H9 (cell line): ENCODE measurements at regions not wholly inside any gene's neighbourhood (a gene's known extent, or its start where the extent isn't known, plus 50 kb on each side); places are given as distances from the start of the nearest gene placed in this dataset.

Experiments used
- DNase-seq: peaks from one replicate; pipeline ENCODE4 v3.0.0-alpha.2; 2017
- H2AFZ ChIP-seq: one replicate; pipeline ENCODE4 v1.6.1; 2013; ENCODE audit warnings: mild to moderate bottlenecking, low read length, control low read depth, moderate library complexity
- H2AK5ac ChIP-seq: 2 replicates; pipeline ENCODE4 v1.6.1; 2013; ENCODE audit warnings: low read length, control low read depth, mixed read lengths; ENCODE audit not compliant: insufficient read length
- H2BK120ac ChIP-seq: one replicate; pipeline ENCODE4 v1.6.1; 2013; ENCODE audit warnings: low read depth, mild to moderate bottlenecking, low read length, control low read depth, inconsistent platforms; ENCODE audit not compliant: poor library complexity, severe bottlenecking
- H2BK12ac ChIP-seq: 2 replicates; pipeline ENCODE4 v1.6.1; 2013; ENCODE audit warnings: low read length, control low read depth, mixed read lengths, low read depth; ENCODE audit not compliant: insufficient read length
- H2BK15ac ChIP-seq: 2 replicates; pipeline ENCODE4 v1.6.1; 2013; ENCODE audit warnings: low read depth, low read length, control low read depth
- H2BK20ac ChIP-seq: one replicate; pipeline ENCODE4 v1.6.1; 2013; ENCODE audit warnings: low read depth, mild to moderate bottlenecking, low read length, control low read depth, inconsistent platforms; ENCODE audit not compliant: poor library complexity, severe bottlenecking
- H2BK5ac ChIP-seq: 2 replicates; pipeline ENCODE4 v1.6.1; 2013; ENCODE audit warnings: low read length, control low read depth, mixed read lengths; ENCODE audit not compliant: insufficient read length
- H3K14ac ChIP-seq: 2 replicates; pipeline ENCODE4 v1.6.1; 2013; ENCODE audit warnings: low read length, control low read depth; ENCODE audit not compliant: insufficient read depth
- H3K18ac ChIP-seq: 2 replicates; pipeline ENCODE4 v1.6.1; 2013; ENCODE audit warnings: low read depth, mild to moderate bottlenecking, mixed read lengths, low read length, control low read depth; ENCODE audit not compliant: insufficient read length
- H3K23ac ChIP-seq: 2 replicates; pipeline ENCODE4 v1.6.1; 2013; ENCODE audit warnings: low read length, control low read depth, mixed read lengths, low read depth; ENCODE audit not compliant: insufficient read length
- H3K23me2 ChIP-seq: 2 replicates; pipeline ENCODE4 v1.6.1; 2013; ENCODE audit warnings: low read depth, mild to moderate bottlenecking, mixed read lengths, low read length, control low read depth; ENCODE audit not compliant: insufficient read length, poor library complexity, severe bottlenecking
- H3K27ac ChIP-seq: 2 replicates; pipeline ENCODE4 v1.5.1; 2013; ENCODE audit warnings: low read length, control low read depth, mixed read lengths, low read depth; ENCODE audit not compliant: insufficient read length
- H3K27me3 ChIP-seq: 2 replicates; pipeline ENCODE4 v1.6.1; 2013; ENCODE audit warnings: low read length, control low read depth, inconsistent platforms; ENCODE audit not compliant: insufficient read depth
- H3K4ac ChIP-seq: 2 replicates; pipeline ENCODE4 v1.6.1; 2013; ENCODE audit warnings: low read depth, mild to moderate bottlenecking, control low read depth, inconsistent platforms, low read length, moderate library complexity
- H3K4me1 ChIP-seq: 2 replicates; pipeline ENCODE4 v1.6.1; 2013; ENCODE audit warnings: low read length, control low read depth, inconsistent platforms; ENCODE audit not compliant: insufficient read depth
- H3K4me2 ChIP-seq: 2 replicates; pipeline ENCODE4 v1.6.1; 2013; ENCODE audit warnings: low read length, control low read depth, mixed read lengths; ENCODE audit not compliant: insufficient read length, insufficient read depth
- H3K56ac ChIP-seq: 2 replicates; pipeline ENCODE4 v1.6.1; 2013; ENCODE audit warnings: low read depth, mild to moderate bottlenecking, mixed read lengths, low read length, control low read depth; ENCODE audit not compliant: insufficient read length
- H3K79me1 ChIP-seq: 2 replicates; pipeline ENCODE4 v1.6.1; 2013; ENCODE audit warnings: low read depth, mild to moderate bottlenecking, moderate library complexity, low read length, control low read depth, inconsistent platforms; ENCODE audit not compliant: insufficient read depth, poor library complexity, severe bottlenecking
- H3K79me2 ChIP-seq: 2 replicates; pipeline ENCODE4 v1.6.1; 2013; ENCODE audit warnings: low read length, control low read depth, inconsistent platforms; ENCODE audit not compliant: insufficient read depth
- H3K9ac ChIP-seq: 2 replicates; pipeline ENCODE4 v1.6.1; 2013; ENCODE audit warnings: low read length, control low read depth, mixed read lengths; ENCODE audit not compliant: insufficient read length; ENCODE audit errors: extremely low read depth
- H3K9me3 ChIP-seq: one replicate; pipeline ENCODE4 v1.6.1; 2013; ENCODE audit warnings: low read depth, low read length, inconsistent platforms; ENCODE audit not compliant: control insufficient read depth
- H3T11ph ChIP-seq: one replicate; pipeline ENCODE4 v1.6.1; 2013; ENCODE audit warnings: mild to moderate bottlenecking, low read length, control low read depth, inconsistent platforms
- H4K20me1 ChIP-seq: one replicate; pipeline ENCODE4 v1.6.1; 2013; ENCODE audit not compliant: control insufficient read depth, insufficient read length, insufficient read depth
- H4K5ac ChIP-seq: 2 replicates; pipeline ENCODE4 v1.6.1; 2013; ENCODE audit warnings: low read depth, mild to moderate bottlenecking, mixed read lengths, low read length, control low read depth; ENCODE audit not compliant: insufficient read length
- H4K8ac ChIP-seq: replicated peaks from 2 replicates; pipeline ENCODE4 v1.6.1; 2013; ENCODE audit warnings: low read length, control low read depth, mixed read lengths, low read depth; ENCODE audit not compliant: insufficient read length
- H4K91ac ChIP-seq: 2 replicates; pipeline ENCODE4 v1.6.1; 2013; ENCODE audit warnings: low read depth, mild to moderate bottlenecking, moderate library complexity, mixed read lengths, low read length, control low read depth; ENCODE audit not compliant: insufficient read length
- H3K27ac Mint-ChIP-seq, 3 experiments: 2 replicates in 2 of 3; 3 replicates in 1 of 3; pipeline ENCODE4 v1.8.0; 2020 to 2021; ENCODE audit warnings: mixed read lengths in 3 of 3, mild to moderate bottlenecking in 1 of 3, moderate library complexity in 1 of 3
- H3K27me3 Mint-ChIP-seq: 2 replicates; pipeline ENCODE4 v1.8.0; 2021; ENCODE audit warnings: low read depth, mild to moderate bottlenecking, moderate library complexity, mixed read lengths
- H3K36me3 Mint-ChIP-seq, 3 experiments: 2 replicates in 2 of 3; 3 replicates in 1 of 3; pipeline ENCODE4 v1.8.0; 2020 to 2021; ENCODE audit warnings: low read depth in 3 of 3, mixed read lengths in 3 of 3; ENCODE audit not compliant: insufficient read depth in 1 of 3
- H3K4me1 Mint-ChIP-seq, 2 experiments: 2 replicates each; pipeline ENCODE4 v1.8.0; 2020; ENCODE audit warnings: mixed read lengths in 2 of 2
- H3K4me3 Mint-ChIP-seq, 2 experiments: 2 replicates in 1 of 2; 3 replicates in 1 of 2; pipeline ENCODE4 v1.8.0; 2020 to 2021; ENCODE audit warnings: mild to moderate bottlenecking in 2 of 2, mixed read lengths in 2 of 2, moderate library complexity in 1 of 2
- H3K9me3 Mint-ChIP-seq, 2 experiments: 2 replicates in 1 of 2; 3 replicates in 1 of 2; pipeline ENCODE4 v1.8.0; 2020; ENCODE audit warnings: mild to moderate bottlenecking in 2 of 2, mixed read lengths in 2 of 2, moderate library complexity in 1 of 2
- WGBS: extraction: QIAGEN DNeasy Blood & Tissue Kit; methylation state at CpG from one replicate; pipeline ENCODE4 v1.1.7; 2013; ENCODE audit warnings: missing lambda C conversion rate, low lambda C conversion rate, mixed read lengths; ENCODE audit not compliant: insufficient read length; ENCODE audit errors: extremely low coverage; 5-methylcytosine and 5-hydroxymethylcytosine counted together
- TF ChIP-seq, protein P1 (sequence below): fragments of 200-600 bp; sonication (generic); conservative IDR thresholded peaks from 3 replicates; pipeline ENCODE4 v1.8.0; 2021; ENCODE audit warnings: antibody characterized with exemption, mild to moderate bottlenecking

DNA sequence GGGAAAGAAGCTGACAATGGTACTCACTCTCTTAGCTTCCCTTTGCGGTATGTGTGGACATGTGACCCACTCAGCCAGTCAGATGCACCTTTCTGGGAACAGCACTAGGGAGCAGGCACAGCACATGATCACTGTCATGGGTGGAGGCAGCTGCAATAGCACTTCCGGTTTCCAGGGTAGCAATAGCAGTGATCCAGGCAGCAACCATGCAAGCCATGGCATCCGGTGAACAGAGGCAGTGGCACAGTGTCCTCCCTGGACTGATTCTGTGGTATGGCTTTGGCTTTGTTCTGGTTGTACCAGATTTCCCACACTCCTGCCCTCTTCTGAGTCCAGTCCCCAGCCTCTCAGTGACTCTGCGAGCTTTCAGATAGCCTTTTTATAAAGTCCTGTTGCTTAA lies 86.8 kb upstream of the NAMPT start:
- Histone ChIP-seq H2BK20ac (no peak overlapping the region), H3K18ac (no peak overlapping the region), H3K14ac (no peak overlapping the region), H4K5ac (no peak overlapping the region), H3K23ac (no peak overlapping the region), H3K79me2 (no peaks in the 10 kb centered on the region), H2AFZ (no peak overlapping the region), H3K4me2 (no peak overlapping the region), H4K91ac (no peak overlapping the region), H2BK12ac (no peak overlapping the region), H3K23me2 (peaks cover 2% of the 10 kb centered on the region), H3K27ac (no peak overlapping the region), H2BK5ac (no peak overlapping the region), H2AK5ac (no peak overlapping the region), H2BK15ac (no peak overlapping the region), H3K9me3 (no peaks in the 10 kb centered on the region), H3K9ac (no peak overlapping the region), H3K27me3 (no peaks in the 10 kb centered on the region), H3K79me1 (no peaks in the 10 kb centered on the region), H4K20me1 (no peaks in the 10 kb centered on the region), H3K56ac (no peak overlapping the region), H3T11ph (no peak overlapping the region), H4K8ac (no peak overlapping the region), H3K4ac (no peak overlapping the region), H2BK120ac (no peak overlapping the region), H3K4me1 (0 out of 2 replicates have a peak, but pooled peaks cover 2% of the 10 kb centered on the region)
- DNase-seq: no peak
- no peak overlapping the region for H3K27ac Mint-ChIP-seq
- H3K27me3 Mint-ChIP-seq: no peaks in the 10 kb centered on the region
- H3K9me3 Mint-ChIP-seq: no peaks in the 10 kb centered on the region
- no peak overlapping the region for H3K4me3 Mint-ChIP-seq
- no CpG with 5 or more reads among the region's 4 CpGs for WGBS
- H3K4me1 Mint-ChIP-seq: no peaks in the 10 kb centered on the region
- no peaks in the 10 kb centered on the region for H3K36me3 Mint-ChIP-seq
- TF ChIP-seq, protein P1, sequence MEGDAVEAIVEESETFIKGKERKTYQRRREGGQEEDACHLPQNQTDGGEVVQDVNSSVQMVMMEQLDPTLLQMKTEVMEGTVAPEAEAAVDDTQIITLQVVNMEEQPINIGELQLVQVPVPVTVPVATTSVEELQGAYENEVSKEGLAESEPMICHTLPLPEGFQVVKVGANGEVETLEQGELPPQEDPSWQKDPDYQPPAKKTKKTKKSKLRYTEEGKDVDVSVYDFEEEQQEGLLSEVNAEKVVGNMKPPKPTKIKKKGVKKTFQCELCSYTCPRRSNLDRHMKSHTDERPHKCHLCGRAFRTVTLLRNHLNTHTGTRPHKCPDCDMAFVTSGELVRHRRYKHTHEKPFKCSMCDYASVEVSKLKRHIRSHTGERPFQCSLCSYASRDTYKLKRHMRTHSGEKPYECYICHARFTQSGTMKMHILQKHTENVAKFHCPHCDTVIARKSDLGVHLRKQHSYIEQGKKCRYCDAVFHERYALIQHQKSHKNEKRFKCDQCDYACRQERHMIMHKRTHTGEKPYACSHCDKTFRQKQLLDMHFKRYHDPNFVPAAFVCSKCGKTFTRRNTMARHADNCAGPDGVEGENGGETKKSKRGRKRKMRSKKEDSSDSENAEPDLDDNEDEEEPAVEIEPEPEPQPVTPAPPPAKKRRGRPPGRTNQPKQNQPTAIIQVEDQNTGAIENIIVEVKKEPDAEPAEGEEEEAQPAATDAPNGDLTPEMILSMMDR: no peak
